HL-60/S4 treated with retinoic acid at 250 ng/mL for 4 days and 3 days (cell line): ENCODE measurements at regions not wholly inside any gene's neighbourhood (a gene's known extent, or its start where the extent isn't known, plus 50 kb on each side); places are given as distances from the start of the nearest gene placed in this dataset.

Experiments used
- in situ Hi-C: fragments of 300-500 bp; cut with MboI; formaldehyde crosslinking; loops from 2 replicates; pipeline ENCODE4 v1.7.0; 2022; ENCODE audit warnings: low sequenced_read_pairs

DNA sequence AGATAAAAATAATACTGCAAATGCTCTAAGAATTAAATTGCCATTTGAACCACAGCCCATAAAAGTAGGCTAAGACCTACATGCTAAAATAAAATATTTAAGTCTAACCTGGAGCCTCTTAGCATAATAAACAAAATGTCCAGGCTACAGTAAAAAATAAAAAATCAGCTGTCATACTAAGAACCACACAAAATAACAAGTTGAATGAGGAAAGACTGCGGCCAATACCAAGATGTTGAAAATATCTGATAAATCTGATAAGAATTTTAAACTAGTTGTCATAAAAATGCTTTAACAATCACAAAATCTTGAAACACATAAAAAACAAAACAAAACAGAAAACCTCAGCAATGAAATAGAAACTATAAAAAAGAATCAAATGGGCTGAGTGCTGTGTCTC, 336.9 kb upstream of the MSX2 start:
- in situ Hi-C loops = no loop called here

DNA sequence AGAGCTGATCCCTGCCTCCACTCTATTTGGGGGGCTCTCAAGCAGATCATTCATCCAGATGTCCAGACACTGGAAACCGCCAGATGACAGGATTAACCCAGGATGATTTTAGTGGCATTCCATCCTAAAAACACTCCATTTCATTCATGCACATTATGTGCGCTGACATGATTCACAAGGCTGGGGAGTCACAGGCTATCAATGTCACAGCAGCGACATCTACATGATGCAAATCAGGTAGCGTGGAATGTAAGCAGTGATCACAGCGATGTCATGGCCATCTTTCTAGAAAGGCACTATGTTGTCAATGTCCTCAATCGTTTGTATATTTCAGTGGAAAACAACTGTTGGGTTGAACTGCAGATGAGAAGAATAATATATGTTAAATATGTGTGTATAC, 331.5 kb upstream of the MSX2 start:
- in situ Hi-C loops = no loop called here

DNA sequence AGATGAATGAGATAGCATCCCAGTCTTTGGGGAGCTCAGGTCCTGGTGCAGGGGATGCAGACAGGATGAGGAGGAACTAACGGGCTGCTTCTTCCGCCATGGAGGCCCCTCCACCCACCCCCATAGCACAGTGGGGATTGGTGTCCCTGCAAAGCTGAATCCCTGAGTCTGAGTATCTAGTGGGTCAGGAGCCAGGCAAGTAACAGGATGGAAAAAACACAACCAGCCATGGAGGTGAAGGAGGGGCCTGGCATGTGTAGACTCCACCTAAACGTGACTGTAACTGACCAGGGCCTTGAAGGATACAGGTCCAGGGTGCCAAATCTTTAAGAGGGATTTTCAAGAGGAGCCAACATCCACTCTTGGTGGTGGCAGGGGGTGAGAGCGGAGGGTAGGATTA, 327.8 kb upstream of the MSX2 start:
- in situ Hi-C loops = no loop called here

DNA sequence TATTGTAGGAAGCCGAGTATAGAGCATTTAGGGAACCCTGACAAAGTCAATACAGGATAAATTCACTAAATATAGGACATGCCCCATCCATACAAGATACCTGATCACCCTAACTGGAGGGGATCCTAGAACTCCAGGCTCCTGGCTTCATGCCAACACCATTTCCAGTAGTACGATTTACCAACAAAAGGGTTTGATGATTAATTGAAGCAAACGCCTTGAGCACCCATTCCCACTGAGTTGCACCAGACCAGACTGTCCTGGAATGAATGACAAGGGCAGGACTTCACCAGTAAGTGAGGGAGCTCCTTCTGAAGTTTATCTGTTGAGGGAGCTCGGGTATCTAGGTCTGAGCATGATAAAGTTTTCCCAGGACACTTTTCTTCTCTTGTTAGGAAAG, 327.2 kb upstream of the MSX2 start:
- in situ Hi-C loops = no loop called here

DNA sequence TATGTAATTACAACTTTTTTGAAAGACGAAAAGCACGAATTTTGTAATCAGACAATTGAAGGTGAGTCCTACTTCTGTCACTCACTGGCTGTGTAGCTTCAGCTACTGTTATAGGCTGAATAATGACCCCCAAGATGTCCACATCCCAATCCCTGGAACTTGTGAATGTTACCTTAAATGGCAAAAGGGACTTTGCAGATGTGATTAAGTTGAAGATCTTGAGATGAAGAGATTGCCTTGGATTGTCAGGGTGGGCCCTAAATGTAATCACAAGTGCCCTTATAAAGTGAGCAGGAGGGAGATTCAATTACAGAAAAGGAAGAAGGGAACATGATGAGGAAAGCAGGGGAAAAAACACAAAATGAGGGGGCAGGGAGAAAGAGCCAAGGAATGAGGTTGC, 326.2 kb upstream of the MSX2 start:
- in situ Hi-C loops = no loop called here

DNA sequence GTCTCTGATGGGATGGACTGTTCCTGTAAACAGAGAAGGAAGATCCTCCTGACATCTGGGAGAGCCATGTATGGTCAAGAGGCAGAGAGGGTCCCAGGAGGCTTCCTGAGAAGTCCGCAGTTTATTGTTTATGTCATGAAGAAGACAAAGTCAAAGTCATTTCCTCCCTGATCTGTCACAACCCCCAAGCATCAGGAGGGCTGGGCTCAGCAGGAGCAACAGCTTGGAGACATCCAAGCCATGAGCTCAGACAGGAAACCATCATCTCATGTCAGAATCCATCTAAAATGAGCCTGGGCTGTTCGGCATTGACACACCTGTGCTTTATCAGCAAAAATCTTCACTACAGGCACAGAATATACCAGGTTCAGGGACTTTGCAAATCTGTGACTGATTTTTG, 325.0 kb upstream of the MSX2 start:
- in situ Hi-C loops = no loop called here

DNA sequence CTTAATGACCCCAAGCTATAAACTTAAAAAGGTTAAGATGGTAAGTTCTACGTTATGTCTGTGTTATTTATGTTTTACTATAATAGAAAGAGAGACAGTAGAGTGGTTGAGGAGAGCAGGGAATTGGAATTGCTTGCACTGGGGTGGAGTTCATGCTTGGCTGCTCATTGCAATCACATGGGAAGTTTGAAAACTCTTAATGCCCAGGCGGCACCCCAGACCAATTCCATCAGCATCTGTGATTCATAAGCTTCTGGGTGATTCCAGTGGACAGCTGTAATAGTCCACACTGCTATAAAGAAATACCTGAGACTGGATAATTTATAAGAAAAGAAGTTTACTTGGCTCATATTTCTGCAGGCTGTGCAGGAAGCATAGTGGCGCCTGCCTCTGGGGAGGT, 323.9 kb upstream of the MSX2 start:
- in situ Hi-C loops = loop anchor here (25.0 kb wide), 1 partner anchor 387 kb away; no protein-coding TSS in a partner anchor

DNA sequence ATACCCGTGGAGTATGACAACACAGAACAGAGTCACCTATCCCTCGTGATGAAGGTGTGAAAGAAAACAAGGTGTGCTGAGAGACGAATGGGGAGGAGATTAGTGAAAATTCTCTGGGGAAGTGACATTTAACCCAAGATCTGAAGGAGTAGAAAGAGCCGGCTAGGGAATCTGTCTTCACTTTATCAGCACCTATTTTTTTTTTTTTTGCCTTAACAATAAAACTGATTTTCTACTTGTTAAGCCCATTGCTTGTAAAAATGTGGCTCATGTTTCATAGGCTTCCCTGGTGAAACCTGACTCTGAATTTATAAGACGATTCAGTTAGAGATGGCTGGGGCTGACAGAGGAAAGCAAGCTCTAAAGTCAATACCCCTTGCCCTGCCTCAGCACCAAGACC, 322.6 kb upstream of the MSX2 start:
- in situ Hi-C loops = loop anchor here (25.0 kb wide), 1 partner anchor 386 kb away; no protein-coding TSS in a partner anchor

DNA sequence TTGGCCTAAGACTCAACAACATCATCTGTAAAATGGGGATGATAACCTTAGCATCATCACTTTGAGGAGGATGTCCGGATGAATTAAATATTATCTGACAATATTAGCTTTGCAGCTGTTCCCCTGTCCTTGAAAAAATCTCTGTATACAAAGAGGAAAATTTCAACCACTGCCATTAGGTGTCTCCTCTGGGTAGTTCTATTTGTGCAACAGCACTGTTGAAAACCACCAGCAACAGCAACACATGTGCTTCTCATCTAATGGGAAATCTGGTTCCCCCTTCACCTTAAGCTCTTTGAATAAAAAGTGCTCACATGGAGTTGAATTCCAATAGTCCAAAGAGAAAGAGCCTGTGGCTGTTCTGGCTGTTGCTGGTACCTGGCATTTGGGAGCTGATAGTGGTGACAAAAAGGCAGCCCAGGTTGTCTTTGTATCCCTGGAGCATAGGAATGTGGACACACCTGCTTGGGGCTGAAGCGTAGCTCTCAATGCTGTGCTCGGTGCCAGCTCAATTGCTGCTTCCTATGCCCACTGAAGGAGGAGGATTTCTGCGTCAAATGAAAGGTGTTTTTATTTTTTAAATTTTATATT, 322.1 kb upstream of the MSX2 start:
- in situ Hi-C loops = loop anchor here (25.0 kb wide), 1 partner anchor 385 kb away; no protein-coding TSS in a partner anchor

DNA sequence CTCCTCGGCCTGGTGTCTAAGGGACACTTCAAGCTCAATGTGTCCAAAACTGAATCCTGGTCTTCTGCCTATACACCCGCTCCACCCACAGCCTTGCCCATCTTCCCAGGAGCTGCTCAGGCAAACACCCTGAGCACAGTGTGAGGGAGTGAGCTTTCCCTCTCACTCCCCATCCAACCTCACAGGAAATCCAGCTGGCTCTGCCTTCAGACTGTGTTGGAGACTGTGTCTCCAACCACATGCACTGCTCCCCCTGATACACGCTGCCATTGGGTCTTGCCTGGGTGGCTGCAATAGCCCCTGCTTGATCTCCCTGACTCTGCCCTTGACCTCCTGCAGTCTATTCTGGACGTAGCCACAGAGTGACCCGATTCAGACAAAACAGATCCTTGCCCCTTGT, 319.5 kb upstream of the MSX2 start:
- in situ Hi-C loops = loop anchor here (25.0 kb wide), 1 partner anchor 382 kb away; no protein-coding TSS in a partner anchor

DNA sequence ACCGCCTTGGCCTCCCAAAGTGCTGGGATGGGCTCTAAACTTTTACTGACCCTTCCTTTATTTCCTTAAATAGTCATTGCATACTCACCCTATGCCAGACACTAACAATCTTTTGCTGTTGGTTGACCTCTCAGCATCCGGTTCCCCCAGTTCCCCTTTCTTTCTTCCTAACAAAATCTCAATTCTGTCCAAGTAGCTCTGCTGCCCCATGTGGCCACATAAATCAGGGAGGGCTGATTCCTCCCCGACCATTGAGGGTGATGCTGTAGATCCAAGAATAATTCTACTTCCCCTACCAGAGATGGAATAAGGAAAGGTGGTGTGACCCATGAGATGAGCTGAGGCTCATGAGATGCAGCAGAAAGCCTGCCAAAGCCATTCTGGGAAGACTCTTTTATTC, 315.3 kb upstream of the MSX2 start:
- in situ Hi-C loops = loop anchor here (25.0 kb wide), 1 partner anchor 378 kb away; no protein-coding TSS in a partner anchor

DNA sequence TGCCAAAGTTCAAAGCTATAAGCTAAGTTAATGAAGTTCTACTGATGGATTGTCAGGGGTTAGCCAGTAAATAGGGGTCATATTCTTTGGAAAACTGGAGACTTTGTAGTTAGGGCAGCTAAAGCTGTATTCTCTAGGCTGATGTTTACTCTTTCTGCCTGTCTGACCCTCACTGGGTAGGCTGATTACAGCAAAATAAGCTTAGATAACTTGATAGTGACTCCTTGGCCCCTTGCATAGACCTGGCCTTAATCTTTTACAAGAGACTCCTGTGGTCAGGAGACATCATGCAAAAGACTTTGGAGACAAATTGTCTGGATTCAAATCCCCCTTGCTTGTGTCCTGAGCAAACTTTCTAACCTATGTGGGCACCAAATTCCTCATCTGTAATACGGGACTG, 314.4 kb upstream of the MSX2 start:
- in situ Hi-C loops = loop anchor here (25.0 kb wide), 1 partner anchor 377 kb away; no protein-coding TSS in a partner anchor

DNA sequence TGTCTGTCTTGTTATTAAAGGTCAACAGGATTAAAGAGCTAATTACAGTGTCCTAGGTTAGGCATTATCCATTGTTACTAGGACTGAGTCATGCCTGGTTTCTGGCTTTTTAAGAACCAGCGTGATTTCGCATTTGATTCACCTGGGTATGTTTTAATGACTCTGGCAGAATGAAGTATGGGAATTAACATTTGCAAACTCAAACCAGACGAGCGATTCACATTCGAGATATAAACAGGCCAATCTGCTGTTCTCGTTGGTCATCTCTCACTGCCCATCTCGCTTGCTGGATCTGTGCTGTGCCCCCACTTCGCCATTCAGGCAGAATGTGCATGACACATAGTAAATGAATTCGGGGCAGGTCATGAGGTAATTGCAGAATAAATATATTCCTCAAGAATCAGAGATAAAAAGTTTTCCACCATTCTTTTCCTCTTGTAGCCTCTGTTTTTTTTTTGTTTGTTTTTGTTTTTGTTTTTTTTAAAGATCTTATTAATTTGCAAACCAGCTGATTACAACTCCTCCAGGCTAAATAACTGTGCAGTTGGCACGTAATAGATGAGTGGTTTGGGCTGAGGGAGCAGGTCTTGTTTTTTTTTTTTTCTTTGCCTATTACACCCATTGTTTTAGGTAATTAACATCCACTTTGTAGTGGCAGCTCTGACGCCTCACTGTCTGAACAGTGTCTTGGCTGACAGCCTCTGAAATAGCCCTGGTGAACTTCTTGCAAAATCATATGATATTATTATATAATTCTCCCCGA, 313.5 kb upstream of the MSX2 start:
- in situ Hi-C loops = loop anchor here (25.0 kb wide), 1 partner anchor 376 kb away; no protein-coding TSS in a partner anchor

DNA sequence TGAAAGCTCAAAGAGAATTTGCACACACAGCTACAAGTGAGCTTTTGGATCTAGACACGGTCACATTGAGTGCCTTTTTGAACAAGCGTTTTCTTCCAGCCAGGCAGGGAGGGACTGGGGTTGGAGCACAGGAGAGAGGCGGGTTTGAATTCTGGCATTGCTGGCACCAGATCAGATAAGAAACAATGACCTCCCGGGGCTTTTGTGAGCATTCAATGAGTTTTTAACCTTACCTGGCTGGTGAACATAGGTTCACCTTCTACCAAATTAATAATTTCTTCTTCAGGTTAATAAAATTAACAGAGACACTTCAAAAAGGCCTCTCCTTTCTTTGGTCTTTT, 312.9 kb upstream of the MSX2 start:
- in situ Hi-C loops = loop anchor here (25.0 kb wide), 1 partner anchor 376 kb away; no protein-coding TSS in a partner anchor

DNA sequence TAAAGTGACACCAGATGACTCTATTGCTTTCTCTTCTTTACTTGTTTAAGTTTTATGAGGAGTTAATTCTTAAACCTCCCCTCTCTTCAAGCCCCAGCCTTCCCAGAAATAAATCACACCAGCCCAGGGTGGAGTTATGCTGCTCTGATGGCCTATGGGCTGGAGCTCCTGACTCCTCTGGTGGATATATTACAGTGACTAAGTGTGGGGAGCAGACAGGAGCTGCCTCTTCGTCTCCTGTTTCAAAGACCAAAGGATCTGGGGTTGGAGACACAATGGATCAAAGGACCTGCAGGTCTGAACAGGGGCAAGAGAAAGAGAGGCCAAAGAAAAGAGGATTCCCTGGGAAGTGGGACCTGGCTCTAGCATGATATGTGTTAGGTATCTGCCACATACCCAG, 312.0 kb upstream of the MSX2 start:
- in situ Hi-C loops = loop anchor here (25.0 kb wide), 1 partner anchor 375 kb away; no protein-coding TSS in a partner anchor

DNA sequence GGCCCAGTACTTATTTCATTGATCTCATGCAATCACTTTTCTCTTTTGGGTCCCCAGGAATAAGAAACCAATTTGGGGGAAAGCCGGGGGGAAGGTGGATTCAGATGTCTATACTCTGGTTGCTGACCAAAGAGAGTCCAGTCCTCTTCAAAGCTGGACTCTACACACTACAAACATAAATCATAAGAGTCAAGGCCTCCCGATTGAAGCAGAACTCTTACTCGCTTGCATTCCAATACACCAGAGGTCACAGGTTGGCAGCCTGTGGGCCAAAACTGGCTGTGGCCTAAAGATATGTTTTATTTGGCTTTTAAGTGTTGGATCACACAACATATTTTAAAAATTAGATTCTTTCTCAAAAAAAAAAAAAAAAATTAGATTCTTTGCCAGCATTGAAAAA, 311.4 kb upstream of the MSX2 start:
- in situ Hi-C loops = loop anchor here (25.0 kb wide), 1 partner anchor 374 kb away; no protein-coding TSS in a partner anchor

DNA sequence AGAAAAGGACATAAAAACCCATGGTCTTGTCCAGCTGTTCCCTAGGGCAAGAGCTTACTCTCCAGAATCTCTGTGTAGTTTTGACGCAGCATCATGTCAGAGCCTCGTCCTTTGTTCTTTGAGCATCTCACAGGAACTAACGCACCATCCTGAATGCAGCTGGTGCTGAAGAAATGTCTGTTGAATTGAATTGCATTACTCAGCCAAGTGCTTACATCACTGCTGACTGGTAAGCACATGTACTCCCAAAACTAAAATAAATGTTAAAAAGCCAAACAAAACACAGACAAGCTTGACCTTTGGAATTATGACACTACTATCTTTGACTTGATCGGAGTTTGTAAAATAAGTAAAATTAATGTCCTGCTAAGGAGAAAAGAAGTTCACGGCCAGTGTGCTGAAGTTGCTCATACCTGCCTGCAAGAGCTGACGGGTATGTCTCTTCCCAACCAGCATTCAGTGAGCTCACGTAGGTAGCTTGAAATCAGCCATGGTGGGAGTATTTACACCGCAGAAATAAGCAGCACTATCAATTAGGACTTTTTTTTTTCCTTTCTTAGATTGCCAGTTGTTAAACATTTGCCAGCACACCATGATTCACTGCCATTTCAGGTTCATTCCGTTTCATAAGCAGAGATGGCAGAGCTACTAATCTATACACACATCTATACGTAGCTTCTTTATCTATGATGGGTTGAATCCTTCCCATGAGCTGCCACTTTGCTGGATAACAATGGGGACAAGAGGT, 310.6 kb upstream of the MSX2 start:
- in situ Hi-C loops = loop anchor here (25.0 kb wide), 1 partner anchor 374 kb away; no protein-coding TSS in a partner anchor

DNA sequence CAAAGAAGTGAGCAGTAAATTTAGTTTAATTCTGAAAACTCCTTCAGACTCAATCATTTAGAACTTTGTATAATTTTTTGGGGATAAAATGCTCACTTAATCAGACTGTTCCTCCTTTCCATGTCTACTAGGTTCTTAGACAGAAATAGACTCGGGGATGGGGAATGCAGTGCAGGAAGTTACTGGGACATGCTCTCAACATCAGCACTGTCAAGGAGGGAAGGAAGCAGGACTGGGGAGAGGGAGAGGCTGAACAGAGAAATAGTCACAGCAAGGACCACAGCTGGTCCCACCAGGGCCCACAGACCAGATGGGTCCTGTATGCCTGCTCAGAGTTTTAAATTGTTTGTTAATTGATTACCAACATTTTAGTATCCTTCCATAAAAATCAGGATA, 310.1 kb upstream of the MSX2 start:
- in situ Hi-C loops = loop anchor here (25.0 kb wide), 1 partner anchor 373 kb away; no protein-coding TSS in a partner anchor

DNA sequence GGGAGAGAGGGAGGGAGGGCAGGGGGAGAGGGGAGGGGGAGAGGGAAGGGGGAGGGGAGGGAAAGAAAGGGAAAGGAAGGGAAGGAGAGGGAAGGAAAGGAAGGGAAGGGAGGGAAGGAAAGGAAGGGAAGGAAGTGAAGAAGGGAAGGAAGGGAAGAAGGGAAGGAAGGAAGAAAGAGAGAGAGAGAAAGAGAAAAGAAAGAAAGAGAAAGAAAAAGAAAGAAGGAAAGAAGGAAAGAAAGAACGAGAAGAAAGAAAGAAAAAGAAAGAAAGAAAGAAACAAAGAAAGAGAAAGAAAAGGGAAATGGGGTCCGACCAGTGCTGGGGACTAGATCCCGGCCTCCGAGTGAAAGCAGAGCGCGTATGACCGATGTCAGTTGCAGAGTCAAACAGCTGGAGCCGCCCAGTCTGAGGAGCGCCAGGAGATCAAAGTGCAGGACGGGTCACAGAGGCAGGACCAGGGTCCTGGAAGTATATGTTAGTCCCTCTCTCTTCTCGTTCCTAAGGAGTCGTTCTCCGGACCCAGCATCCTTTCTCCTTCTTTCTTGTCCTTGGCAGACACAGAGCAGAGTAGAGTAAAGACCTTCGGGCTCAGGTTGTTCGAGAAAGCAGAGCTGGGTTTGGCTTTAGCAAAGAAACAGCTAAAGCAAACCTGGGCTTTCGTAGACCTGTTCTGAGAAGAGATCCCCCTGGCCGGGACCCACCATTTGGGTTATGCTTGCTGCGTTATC, 305.4 kb upstream of the MSX2 start:
- in situ Hi-C loops = loop anchor here (25.0 kb wide), 1 partner anchor 368 kb away; no protein-coding TSS in a partner anchor

DNA sequence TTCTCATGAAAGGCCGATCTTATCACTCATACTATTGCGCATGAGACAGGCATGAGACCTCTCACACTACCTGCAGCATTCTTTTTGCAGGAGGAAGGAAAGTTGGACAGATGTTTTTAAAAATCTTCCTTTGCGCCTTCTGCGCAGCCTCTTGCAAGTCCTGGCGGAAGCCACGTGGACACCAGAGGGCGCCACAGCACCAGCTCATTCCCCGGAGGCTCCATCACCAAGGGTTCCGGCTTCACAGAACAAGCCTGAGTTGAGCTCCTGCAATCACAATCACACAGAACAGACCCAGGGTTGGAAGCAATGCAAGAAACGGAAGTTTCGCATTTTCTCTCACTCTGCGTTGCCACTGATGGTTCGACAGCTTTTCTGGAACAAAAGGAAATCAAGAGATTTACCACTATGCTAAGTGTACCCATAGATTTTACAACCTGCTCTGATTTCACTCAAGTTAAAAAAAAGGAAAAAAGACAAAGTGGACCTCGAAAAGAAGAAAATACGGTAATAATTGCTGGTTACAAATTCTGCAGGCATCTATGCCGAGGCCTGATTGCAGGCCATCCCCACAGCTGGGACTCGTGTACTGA, 304.7 kb upstream of the MSX2 start:
- in situ Hi-C loops = loop anchor here (25.0 kb wide), 1 partner anchor 368 kb away; no protein-coding TSS in a partner anchor
